ENCODE measurements at regions not wholly inside any gene's neighbourhood (a gene's known extent, or its start where the extent isn't known, plus 50 kb on each side); places are given as distances from the start of the nearest gene placed in this dataset.

- H3K4me3 ChIP-seq (replicated peaks; ENCODE audit: insufficient read depth, low read length): no peak overlapping the region
Measured at GRCh38 chr14:97944380-97944779, 1147.2 kb downstream of the VRK1 start.

DNA sequence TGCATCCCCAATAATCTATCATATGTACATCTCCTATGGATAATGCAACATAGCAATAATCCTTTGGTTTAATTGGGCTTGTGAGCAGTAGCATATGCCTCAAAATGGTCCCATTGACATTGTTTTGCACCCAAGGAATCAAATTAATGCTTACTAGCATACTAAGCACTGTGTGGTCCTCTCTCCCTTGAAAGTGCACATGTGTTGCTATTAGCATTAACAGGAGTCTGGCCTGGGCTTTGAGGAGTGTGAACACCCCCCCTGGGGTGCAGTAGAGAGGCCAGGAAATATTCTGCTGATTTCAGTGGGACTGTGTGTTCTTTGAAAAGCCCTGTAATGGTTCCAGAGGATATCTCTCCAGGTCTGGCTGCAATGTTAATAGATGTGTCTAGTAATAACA lies 1148.4 kb downstream of the VRK1 start:
- H3K4me3 ChIP-seq (replicated peaks; ENCODE audit: insufficient read depth, low read length): no peak overlapping the region
- TF ChIP-seq, protein P1, sequence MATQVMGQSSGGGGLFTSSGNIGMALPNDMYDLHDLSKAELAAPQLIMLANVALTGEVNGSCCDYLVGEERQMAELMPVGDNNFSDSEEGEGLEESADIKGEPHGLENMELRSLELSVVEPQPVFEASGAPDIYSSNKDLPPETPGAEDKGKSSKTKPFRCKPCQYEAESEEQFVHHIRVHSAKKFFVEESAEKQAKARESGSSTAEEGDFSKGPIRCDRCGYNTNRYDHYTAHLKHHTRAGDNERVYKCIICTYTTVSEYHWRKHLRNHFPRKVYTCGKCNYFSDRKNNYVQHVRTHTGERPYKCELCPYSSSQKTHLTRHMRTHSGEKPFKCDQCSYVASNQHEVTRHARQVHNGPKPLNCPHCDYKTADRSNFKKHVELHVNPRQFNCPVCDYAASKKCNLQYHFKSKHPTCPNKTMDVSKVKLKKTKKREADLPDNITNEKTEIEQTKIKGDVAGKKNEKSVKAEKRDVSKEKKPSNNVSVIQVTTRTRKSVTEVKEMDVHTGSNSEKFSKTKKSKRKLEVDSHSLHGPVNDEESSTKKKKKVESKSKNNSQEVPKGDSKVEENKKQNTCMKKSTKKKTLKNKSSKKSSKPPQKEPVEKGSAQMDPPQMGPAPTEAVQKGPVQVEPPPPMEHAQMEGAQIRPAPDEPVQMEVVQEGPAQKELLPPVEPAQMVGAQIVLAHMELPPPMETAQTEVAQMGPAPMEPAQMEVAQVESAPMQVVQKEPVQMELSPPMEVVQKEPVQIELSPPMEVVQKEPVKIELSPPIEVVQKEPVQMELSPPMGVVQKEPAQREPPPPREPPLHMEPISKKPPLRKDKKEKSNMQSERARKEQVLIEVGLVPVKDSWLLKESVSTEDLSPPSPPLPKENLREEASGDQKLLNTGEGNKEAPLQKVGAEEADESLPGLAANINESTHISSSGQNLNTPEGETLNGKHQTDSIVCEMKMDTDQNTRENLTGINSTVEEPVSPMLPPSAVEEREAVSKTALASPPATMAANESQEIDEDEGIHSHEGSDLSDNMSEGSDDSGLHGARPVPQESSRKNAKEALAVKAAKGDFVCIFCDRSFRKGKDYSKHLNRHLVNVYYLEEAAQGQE (IDR thresholded peaks at IDR 0.05; ENCODE audit: insufficient replicate concordance, low read depth): no peak
- TF ChIP-seq POLR2AphosphoS5 (IDR thresholded peaks at IDR 0.05; ENCODE audit: low read depth) (no peak), SPI1 (IDR thresholded peaks at IDR 0.05; ENCODE audit: borderline replicate concordance, low read depth) (no peak), GABPA (IDR thresholded peaks at IDR 0.05; ENCODE audit: low read depth) (no peak)
- TF ChIP-seq, protein P2, sequence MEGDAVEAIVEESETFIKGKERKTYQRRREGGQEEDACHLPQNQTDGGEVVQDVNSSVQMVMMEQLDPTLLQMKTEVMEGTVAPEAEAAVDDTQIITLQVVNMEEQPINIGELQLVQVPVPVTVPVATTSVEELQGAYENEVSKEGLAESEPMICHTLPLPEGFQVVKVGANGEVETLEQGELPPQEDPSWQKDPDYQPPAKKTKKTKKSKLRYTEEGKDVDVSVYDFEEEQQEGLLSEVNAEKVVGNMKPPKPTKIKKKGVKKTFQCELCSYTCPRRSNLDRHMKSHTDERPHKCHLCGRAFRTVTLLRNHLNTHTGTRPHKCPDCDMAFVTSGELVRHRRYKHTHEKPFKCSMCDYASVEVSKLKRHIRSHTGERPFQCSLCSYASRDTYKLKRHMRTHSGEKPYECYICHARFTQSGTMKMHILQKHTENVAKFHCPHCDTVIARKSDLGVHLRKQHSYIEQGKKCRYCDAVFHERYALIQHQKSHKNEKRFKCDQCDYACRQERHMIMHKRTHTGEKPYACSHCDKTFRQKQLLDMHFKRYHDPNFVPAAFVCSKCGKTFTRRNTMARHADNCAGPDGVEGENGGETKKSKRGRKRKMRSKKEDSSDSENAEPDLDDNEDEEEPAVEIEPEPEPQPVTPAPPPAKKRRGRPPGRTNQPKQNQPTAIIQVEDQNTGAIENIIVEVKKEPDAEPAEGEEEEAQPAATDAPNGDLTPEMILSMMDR (IDR thresholded peaks at IDR 0.05; ENCODE audit: insufficient read depth, low read length): no peak
- no peak for DNase-seq (ENCODE audit: low read depth in 1 of 2, low spot score in 1 of 2)
- H3K27ac ChIP-seq (replicated peaks): no peak overlapping the region
- H3K27me3 ChIP-seq (ENCODE audit: insufficient read depth, poor library complexity, severe bottlenecking): no peaks in the 10 kb centered on the region

More at GRCh38 chr14:97944380-97944779, 1147.2 kb downstream of the VRK1 start:
- H3K27me3 ChIP-seq (ENCODE audit: insufficient read depth, poor library complexity, severe bottlenecking): no peaks in the 10 kb centered on the region
- TF ChIP-seq, protein P1 (IDR thresholded peaks at IDR 0.05; ENCODE audit: insufficient replicate concordance, low read depth): no peak
- no peak for TF ChIP-seq GABPA (IDR thresholded peaks at IDR 0.05; ENCODE audit: low read depth)
- TF ChIP-seq SPI1 (IDR thresholded peaks at IDR 0.05; ENCODE audit: borderline replicate concordance, low read depth): no peak
- TF ChIP-seq, protein P2 (IDR thresholded peaks at IDR 0.05; ENCODE audit: insufficient read depth, low read length): no peak
- no peak for TF ChIP-seq POLR2AphosphoS5 (IDR thresholded peaks at IDR 0.05; ENCODE audit: low read depth)
- no peak overlapping the region for H3K27ac ChIP-seq (replicated peaks)
- no peak for DNase-seq (ENCODE audit: low read depth in 1 of 2, low spot score in 1 of 2)

- H3K27ac ChIP-seq (replicated peaks): no peak overlapping the region
- TF ChIP-seq GABPA (IDR thresholded peaks at IDR 0.05; ENCODE audit: low read depth): no peak
- H3K27me3 ChIP-seq (ENCODE audit: insufficient read depth, poor library complexity, severe bottlenecking): no peaks in the 10 kb centered on the region
- H3K4me3 ChIP-seq (replicated peaks; ENCODE audit: insufficient read depth, low read length): no peak overlapping the region
- DNase-seq (ENCODE audit: low read depth in 1 of 2, low spot score in 1 of 2): no peak
Measured at GRCh38 chr14:97946240-97946639, 1149.1 kb downstream of the VRK1 start.

GRCh38 chr14:97946641-97947040 lies 1149.5 kb downstream of the VRK1 start:
- Histone ChIP-seq H3K27me3 (ENCODE audit: insufficient read depth, poor library complexity, severe bottlenecking) (no peaks in the 10 kb centered on the region), H3K4me3 (replicated peaks; ENCODE audit: insufficient read depth, low read length) (no peak overlapping the region), H3K27ac (replicated peaks) (no peak overlapping the region)
- no peak for DNase-seq (ENCODE audit: low read depth in 1 of 2, low spot score in 1 of 2)
- TF ChIP-seq, protein P1 (IDR thresholded peaks at IDR 0.05; ENCODE audit: insufficient replicate concordance, low read depth): no peak
- TF ChIP-seq POLR2AphosphoS5 (IDR thresholded peaks at IDR 0.05; ENCODE audit: low read depth) (no peak), SPI1 (IDR thresholded peaks at IDR 0.05; ENCODE audit: borderline replicate concordance, low read depth) (no peak), GABPA (IDR thresholded peaks at IDR 0.05; ENCODE audit: low read depth) (no peak)
- TF ChIP-seq, protein P2 (IDR thresholded peaks at IDR 0.05; ENCODE audit: insufficient read depth, low read length): no peak
